NCI-H526 treated with DMSO at 0.1 percent for 48 hours (cell line): ENCODE measurements at regions not wholly inside any gene's neighbourhood (a gene's known extent, or its start where the extent isn't known, plus 50 kb on each side); places are given as distances from the start of the nearest gene placed in this dataset.
"Not testable (repeated sequence)": the region's sequence is repeated elsewhere in the genome, so short reads cannot be mapped to it uniquely, and the experiment has no call there.

Experiments used
- DNase-seq: peaks from one replicate; lab custom pipeline; 2025; lab: John Stamatoyannopoulos, UW

DNA sequence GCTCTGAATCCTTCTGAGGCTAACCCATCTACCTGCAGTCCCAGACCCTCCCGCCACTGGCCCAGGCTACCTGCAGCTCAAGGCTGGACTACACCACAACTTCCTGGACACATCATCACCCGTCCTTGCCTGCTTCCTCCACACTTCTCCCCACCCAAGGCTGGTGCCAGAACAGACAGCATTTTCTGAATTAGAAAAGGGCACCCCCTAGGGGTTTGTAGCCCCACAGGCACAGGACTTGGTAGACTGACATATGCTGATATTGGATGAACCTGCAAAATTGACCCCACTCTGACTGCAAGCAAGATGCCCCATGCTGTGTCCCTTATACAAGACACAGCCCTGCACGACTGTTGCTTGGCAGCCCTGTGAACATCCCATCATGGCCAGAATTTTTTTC is 271.5 kb upstream of the C16orf82 start:
- DNase-seq: no peak

DNA sequence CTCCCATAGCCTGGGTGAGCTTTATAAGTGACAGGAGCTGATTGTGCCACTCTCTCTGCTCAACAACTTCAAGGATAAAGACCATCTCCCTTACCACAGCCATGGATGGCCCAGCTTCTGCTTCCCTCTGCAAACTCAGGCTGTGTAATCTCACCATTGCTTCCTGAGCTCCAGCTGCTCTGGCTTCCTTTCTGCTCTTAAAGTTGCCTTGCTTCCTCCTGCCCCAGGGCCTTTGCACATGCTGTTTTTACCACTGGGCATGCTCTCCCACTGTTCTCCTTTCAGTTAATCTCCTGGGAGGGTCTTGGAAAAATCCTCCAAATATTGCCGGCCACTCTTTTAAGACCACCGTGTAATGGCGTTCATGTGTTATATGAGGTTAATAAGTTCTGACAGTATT is 265.1 kb upstream of the C16orf82 start:
- no peak for DNase-seq

DNA sequence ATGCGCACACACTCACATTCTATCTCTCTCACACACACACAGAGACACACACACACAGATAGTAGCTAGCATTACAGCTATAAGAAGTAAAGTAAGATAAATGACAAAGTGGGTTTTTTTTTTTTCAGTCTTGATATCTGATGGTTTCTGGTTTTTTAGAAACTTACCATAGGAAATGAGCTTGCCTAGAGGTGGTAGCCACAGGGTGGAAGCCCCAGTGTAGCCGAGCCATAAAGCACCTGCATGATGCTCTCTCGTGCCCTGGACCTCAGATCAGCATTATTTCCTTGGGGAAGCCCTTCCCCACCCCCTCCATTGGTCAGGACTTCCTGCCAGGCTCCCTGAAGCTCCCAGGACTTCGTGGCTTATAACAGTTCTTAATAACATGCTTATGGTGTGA is 264.3 kb upstream of the C16orf82 start:
- DNase-seq: no peak

GRCh38 chr16:26802965-26803364 is 263.8 kb upstream of the C16orf82 start:
- no peak for DNase-seq

DNA sequence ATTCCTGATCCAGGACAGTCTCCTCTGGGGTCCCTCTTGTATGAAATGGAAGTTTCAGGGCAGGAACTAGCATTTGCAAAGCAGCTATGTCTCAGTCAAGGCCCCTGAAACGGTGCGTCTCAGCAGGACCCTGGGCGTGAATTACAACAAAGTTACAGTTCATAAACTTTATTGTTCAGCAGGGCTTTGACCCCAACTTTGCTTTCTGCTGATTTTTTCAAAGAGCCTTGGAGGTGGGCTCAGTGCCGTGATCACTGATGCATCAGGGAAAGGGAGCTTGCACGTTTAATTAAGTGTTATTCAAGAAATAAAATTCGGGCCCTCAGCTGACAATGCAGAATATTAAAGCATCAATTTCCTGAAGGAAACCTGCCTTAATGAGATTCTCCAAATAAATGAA is 260.1 kb upstream of the C16orf82 start:
- no peak for DNase-seq

GRCh38 chr16:26809461-26809860 is 257.3 kb upstream of the C16orf82 start:
- DNase-seq: no peak

DNA sequence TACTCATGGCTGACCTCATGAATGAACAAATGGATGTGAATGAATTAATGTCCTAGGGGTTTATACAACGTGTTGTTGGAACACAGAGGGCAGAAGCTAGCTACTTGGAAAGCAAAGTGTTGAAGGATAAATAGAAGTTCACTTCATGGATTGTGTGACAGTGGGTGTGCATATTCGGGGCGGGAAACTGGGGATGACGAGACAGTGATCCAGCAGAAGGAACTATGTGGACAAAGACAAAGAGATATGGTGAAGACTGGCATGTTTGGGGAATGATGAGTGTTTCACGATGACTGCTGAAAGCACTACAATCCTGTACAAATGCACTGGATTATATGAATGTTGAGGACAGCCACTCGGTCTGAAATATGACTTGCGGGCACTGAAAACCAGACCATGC is 250.5 kb upstream of the C16orf82 start:
- DNase-seq: no peak

- no peak for DNase-seq
Observed at GRCh38 chr16:26816885-26817571, 249.7 kb upstream of the C16orf82 start.

GRCh38 chr16:26818393-26818792 is 248.3 kb upstream of the C16orf82 start:
- no peak for DNase-seq

GRCh38 chr16:26824469-26824868 is 242.3 kb upstream of the C16orf82 start:
- no peak for DNase-seq

DNA sequence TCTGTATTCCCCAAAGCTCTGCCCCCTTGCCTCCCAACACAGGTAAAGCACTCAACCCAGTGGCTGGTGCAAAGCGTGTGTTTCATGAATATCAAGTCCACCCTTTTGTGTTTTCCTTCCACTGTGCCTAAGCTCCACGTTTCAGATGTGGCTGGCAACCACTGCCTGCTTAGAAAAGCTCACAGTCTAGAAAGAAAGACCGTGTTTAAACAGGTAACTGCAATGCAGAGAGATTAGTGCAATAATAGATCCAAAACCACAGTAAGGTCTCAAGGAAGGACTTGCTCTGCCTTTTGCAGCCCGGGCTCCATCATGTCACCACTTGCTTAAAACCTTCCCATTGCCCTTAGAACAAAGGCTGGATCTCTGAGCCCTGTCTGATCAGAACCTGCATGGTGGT is 240.2 kb upstream of the C16orf82 start:
- no peak for DNase-seq

- DNase-seq: no peak
Observed at GRCh38 chr16:26827386-26827785, 239.3 kb upstream of the C16orf82 start.

- no peak for DNase-seq
Observed at GRCh38 chr16:26830428-26831127, 236.1 kb upstream of the C16orf82 start.

DNA sequence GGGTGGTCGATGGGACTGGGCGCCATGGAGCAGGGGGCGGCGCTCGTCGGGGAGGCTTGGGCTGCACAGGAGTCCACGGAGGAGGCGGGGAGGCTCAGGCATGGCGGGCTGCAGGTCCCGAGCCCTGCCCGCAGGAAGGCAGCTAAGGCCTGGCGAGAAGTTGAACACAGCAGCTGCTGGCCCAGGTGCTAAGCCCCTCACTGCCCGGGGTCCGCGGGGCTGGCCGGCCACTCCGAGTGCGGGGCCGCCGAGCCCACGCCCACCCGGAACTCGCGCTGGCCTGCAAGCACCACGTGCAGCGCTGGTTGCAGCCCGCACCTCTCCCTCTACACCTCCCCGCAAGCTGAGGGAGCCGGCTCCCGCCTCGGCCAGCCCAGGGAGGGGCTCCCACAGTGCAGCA is 230.6 kb upstream of the C16orf82 start:
- not testable (repeated sequence) for DNase-seq

DNA sequence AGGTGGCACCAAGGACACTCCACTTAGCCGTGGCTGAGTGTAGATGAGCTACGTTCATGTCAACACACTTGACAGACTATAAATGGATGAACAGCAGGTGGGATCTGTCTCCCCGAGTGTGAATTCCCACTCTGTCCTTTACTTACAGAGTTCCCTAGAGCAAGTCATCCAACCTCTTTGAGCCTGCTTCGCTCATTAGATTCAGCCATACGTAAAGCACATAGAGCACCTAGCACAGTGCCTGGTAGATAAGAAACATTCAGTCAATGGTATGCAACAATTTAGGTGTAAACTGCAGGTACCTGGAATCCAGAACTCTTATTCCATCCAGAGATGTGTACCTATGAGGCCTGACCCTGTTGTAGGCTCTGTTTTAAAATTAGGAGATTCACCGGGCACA is 227.8 kb upstream of the C16orf82 start:
- DNase-seq: no peak

- no peak for DNase-seq
Observed at GRCh38 chr16:26840691-26841090, 226.0 kb upstream of the C16orf82 start.

GRCh38 chr16:26856271-26856670 is 210.5 kb upstream of the C16orf82 start:
- DNase-seq: no peak

- no peak for DNase-seq
Observed at GRCh38 chr16:26856791-26857190, 209.9 kb upstream of the C16orf82 start.

DNA sequence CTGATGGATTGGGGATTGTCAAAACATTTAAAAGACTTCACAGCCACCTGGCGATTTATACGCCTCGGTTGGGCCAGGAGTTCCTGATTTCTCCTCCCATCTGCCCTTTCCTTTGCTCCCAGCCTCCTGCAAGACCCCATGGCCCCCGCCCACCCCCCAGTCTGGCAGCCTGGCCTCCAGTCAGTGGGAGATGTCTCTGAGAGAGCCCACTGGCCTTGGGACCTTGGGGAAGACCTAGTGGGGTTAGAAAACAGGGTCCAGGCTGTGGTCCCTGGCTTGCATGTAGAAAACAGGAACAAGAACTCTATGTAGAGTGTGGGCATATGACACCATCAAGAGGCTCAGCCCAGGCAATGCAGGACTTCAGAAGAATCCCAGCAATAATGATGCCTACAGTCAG is 209.4 kb upstream of the C16orf82 start:
- no peak for DNase-seq

GRCh38 chr16:26860506-26860905 is 206.2 kb upstream of the C16orf82 start:
- no peak for DNase-seq

GRCh38 chr16:26863931-26864330 is 202.8 kb upstream of the C16orf82 start:
- no peak for DNase-seq

DNA sequence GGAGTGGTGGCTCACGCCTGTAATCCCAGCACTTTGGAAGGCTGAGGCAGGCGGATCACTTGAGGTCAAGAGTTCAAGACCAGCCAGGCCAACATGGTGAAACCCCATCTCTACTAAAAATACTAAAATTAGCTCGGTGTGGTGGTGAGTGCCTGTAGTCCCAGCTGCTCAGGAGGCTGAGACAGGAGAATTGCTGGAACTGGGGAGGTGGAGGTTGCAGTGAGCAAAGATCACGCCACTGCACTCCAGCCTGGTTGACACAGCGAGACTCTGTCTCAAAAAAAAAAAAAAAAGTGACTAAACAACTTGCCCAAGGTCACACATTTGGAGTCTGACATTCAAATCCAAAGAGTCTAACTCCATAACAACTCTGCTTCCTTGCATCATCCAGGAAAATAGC is 192.4 kb upstream of the C16orf82 start:
- DNase-seq: not testable (repeated sequence)

- no peak for DNase-seq
Observed at GRCh38 chr16:26877421-26877820, 189.3 kb upstream of the C16orf82 start.

GRCh38 chr16:26885674-26886073 is 181.1 kb upstream of the C16orf82 start:
- no peak for DNase-seq
